EH (cell line): ENCODE measurements at regions not wholly inside any gene's neighbourhood (a gene's known extent, or its start where the extent isn't known, plus 50 kb on each side); places are given as distances from the start of the nearest gene placed in this dataset.
A peak's percentile ranks its signal among the peaks of the same experiment; 100 is the strongest.

Experiments used
- DNase-seq: peaks from one replicate; pipeline ENCODE4 v3.0.0-alpha.2; 2015; ENCODE audit warnings: low read depth

DNA sequence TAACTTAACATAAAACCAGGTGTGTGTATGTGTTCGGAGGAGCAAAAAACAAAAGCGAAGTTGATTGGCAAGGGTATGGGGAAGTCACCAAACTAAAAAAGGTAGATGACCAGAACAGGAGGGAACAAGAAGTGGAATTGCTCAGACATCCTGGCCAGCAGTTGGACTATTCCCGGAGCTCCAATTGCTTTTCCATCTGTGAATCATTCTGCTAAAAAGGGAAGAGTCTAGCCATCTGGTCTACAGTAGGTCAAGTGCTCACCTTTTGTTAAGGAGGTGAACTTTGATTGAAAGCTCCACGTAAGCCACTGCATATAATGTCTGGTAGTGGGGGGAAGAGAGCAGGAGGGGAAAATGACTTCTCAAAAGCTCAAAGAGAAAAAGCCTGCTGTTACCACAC, 50.0 kb upstream of the BET1 start:
- DNase-seq: no peak

- DNase-seq: peak; percentile 15
These were observed 51.8 kb upstream of the BET1 start for GRCh38 chr7:94055963-94056362.

GRCh38 chr7:94056796-94057207, 52.6 kb upstream of the BET1 start:
- peak; percentile 82 for DNase-seq

GRCh38 chr7:94057955-94058354, 53.8 kb upstream of the BET1 start:
- no peak for DNase-seq

GRCh38 chr7:94059746-94060145, 55.6 kb upstream of the BET1 start:
- DNase-seq: peak; percentile 7

- DNase-seq: peak; percentile 54
These were observed 56.6 kb upstream of the BET1 start for GRCh38 chr7:94060752-94061151.

GRCh38 chr7:94061326-94061725, 57.2 kb upstream of the BET1 start:
- DNase-seq: no peak

DNA sequence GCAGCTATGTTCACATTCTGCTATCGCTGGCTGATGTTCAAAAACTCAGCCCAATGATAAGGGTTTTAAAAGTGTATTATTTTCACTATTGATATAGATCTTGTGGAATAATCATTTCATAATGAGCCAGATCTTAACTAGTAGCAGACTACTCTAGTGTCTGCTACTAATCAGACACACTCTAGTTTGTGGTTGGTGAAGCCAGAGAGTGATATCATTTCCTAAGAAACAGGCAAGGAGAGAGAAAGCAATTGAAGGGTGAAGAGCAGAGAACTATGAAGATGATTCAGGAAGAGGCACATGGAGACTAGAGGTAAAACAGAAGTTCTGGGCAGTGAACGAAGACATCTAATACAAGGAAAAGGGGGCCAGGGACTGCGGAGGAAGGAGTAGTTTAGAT, 58.2 kb upstream of the BET1 start:
- DNase-seq: peak; percentile 23

DNA sequence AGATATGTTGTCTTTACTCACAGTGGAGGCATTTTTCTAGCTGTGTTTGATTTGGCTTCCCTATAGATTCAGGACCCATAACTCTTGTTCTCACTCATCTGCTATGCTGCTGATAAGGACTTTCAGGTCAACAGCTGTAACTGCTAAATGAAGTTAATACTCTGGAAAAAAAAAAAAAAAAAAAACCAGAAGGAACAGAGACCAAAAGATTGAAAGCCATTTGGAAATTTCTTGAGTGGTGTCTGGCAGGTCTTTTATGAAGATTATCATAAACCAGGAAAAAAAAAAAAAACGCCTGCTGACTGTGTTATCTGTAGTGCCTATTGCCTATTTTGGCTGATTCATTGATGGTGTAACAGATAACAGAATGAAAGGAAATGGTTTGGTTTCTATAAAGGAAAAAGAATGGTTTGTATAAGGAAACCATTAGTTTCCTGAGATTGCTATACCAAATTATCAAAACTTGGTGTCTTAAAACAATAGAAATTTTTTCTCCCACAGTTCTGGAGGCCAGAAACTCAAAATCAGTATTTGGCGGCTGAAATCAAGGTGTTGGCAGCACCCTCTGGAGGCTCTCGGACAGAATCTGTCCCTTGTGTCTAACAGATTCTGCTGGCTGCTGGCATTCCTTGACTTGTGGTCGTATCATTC, 60.5 kb upstream of the BET1 start:
- peak; percentile 51 for DNase-seq

DNA sequence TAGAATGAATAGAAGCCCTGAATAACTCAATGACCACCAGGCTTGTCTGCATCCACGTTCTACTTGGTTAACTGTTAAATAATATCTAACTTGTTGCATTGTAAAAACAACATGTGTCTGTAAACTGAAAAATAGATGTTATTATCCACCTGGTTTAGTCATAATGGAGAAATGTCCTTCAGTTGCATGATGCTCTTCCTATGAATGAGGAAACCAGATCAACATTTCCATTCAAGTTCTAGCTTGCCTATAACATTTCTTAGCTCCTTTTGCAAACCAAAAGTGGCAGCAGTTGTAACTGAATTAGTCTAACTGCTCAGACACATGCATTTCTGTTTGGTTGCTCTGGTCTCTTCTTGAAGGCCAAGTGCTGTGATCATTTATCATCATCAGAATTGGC, 62.9 kb upstream of the BET1 start:
- no peak for DNase-seq

DNA sequence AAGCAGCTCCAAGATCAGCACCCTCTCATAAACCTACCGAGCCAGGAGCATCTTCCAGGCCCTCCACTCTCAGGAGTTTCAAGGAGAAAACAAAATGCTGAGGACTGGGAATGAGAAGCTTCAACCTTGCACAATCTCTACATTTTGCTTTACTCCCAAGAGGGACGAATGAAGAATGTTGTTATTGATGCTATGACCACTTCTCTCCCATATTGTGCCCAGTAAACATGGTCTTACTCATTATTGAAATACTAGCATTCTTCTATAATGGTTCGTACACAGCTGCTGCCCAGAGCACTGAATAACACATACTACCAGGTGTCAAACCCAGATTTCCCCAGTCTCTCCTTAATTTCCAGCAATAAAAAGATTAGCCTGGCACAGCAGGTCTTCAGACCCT, 63.4 kb upstream of the BET1 start:
- DNase-seq: no peak

GRCh38 chr7:94069162-94069739, 65.1 kb upstream of the BET1 start:
- DNase-seq: peak; percentile 19

DNA sequence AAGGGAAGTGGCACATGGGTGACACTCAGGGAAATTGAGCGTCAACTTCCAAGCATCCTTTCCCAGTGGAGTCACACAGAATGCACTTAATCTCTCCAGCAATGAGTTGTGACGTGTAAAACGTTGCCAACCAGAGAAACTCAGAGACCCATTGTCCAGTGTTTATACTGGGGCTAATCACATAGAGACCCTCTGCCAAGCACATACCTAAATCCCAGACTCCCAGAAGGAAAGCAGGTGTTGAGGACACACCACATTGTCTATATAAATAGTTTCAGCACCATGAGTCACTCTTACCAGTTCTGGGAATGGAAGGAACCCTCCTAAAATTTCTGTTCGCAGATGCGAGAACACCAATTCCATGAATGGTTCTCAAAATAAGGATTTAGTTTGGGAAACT, 76.4 kb upstream of the BET1 start:
- no peak for DNase-seq

DNA sequence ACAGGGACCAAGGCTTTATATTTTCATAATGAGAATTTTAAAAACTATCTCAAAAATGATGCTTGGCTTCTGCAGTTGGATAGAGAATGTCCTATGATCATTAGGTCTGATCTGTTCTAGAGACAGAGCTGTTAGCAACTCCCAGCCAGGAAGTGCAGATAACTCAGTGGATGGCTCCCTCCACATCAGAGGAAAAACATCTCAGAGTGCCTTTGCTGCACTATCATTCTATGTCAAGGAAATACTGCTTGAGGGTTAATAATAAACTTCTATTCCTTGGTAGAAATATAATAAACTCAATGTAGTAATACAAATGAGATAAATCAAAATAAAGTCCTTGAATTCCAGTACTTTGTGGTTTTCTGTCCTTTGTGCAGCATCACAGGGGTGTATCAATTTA, 78.0 kb upstream of the BET1 start:
- no peak for DNase-seq

- peak; percentile 74 for DNase-seq
These were observed 83.7 kb upstream of the BET1 start for GRCh38 chr7:94087664-94088352.

GRCh38 chr7:94088560-94088959, 84.4 kb upstream of the BET1 start:
- peak; percentile 43 for DNase-seq

DNA sequence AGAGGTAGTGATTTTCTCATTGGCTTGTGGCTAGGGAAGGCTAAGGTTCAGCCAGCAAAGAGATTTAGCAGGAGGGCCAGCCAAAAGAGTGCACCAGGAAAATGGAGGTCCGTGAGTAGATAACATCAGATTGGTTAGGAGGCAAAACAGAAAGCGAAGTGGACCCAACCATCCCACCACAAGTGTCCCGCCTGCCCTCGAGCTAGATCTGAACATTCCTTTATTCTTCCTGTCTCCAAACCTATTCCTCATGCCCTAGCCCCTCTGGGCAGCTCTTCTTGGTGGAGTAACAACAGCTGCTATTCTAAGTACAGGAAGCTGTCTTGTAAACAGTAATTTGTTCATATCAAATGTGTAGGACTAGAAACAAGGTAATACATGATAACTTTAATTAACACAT, 85.7 kb upstream of the BET1 start:
- DNase-seq: no peak

- no peak for DNase-seq
These were observed 88.8 kb upstream of the BET1 start for GRCh38 chr7:94092980-94093379.

DNA sequence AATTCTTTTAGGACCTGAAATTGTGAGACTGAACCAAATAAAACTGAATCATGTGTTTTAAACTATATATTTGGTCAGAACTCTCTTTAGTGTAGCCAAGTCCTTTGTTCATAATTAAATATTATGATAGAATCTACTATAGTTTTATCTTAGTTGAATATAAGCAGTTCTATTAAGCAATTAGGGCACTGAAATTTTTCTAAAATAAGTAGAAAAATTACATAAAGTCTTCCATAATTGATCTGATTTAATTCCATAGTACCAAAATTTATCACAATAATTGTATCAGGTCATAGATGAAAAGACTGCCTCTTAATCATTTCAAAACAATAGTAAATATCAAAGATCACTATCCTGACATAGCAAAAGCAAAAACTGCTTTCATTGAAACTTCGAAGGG, 90.1 kb upstream of the BET1 start:
- no peak for DNase-seq

- peak; percentile 49 for DNase-seq
These were observed 91.3 kb upstream of the BET1 start for GRCh38 chr7:94095316-94096009.

- no peak for DNase-seq
These were observed 95.5 kb upstream of the BET1 start for GRCh38 chr7:94099679-94100078.

DNA sequence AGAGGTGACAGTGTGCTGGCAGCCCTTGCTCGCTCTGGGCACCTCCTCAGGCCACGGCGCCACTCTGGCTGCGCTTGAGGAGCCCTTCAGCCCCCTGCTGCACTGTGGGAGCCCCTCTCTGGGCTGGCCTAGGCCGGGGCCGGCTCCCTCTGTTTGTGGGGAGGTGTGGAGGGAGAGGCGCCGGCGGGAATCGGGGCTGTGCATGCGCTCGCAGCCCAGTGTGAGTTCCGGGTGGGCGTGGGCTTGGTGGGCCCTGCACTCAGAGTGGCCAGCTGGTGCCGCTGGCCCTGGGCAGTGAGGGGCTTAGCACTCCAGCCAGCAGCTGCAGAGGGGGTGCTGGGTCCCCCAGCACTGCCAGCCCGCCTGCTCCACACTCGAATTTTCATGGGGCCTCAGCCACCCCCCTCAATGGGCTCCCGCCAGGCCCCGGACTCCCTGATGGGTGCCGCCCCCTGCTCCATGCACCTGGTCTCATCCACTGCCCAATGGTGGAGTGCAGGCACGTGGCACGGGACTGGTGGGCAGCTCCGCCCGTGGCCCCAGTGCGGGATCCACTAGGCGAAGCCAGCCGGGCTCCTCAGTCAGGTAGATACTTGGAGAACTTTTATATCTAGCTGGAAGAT, 96.7 kb upstream of the BET1 start:
- DNase-seq: no peak

GRCh38 chr7:94104301-94104700, 100.1 kb upstream of the BET1 start:
- DNase-seq: no peak
